H9 (cell line): ENCODE measurements at regions not wholly inside any gene's neighbourhood (a gene's known extent, or its start where the extent isn't known, plus 50 kb on each side); places are given as distances from the start of the nearest gene placed in this dataset.

Experiments
- DNase-seq: peaks from one replicate; pipeline ENCODE4 v3.0.0-alpha.2; 2017
- H2AFZ ChIP-seq: one replicate; pipeline ENCODE4 v1.6.1; 2013; ENCODE audit warnings: mild to moderate bottlenecking, low read length, control low read depth, moderate library complexity
- H2AK5ac ChIP-seq: 2 replicates; pipeline ENCODE4 v1.6.1; 2013; ENCODE audit warnings: low read length, control low read depth, mixed read lengths; ENCODE audit not compliant: insufficient read length
- H2BK120ac ChIP-seq: one replicate; pipeline ENCODE4 v1.6.1; 2013; ENCODE audit warnings: low read depth, mild to moderate bottlenecking, low read length, control low read depth, inconsistent platforms; ENCODE audit not compliant: poor library complexity, severe bottlenecking
- H2BK12ac ChIP-seq: 2 replicates; pipeline ENCODE4 v1.6.1; 2013; ENCODE audit warnings: low read length, control low read depth, mixed read lengths, low read depth; ENCODE audit not compliant: insufficient read length
- H2BK15ac ChIP-seq: 2 replicates; pipeline ENCODE4 v1.6.1; 2013; ENCODE audit warnings: low read depth, low read length, control low read depth
- H2BK20ac ChIP-seq: one replicate; pipeline ENCODE4 v1.6.1; 2013; ENCODE audit warnings: low read depth, mild to moderate bottlenecking, low read length, control low read depth, inconsistent platforms; ENCODE audit not compliant: poor library complexity, severe bottlenecking
- H2BK5ac ChIP-seq: 2 replicates; pipeline ENCODE4 v1.6.1; 2013; ENCODE audit warnings: low read length, control low read depth, mixed read lengths; ENCODE audit not compliant: insufficient read length
- H3K14ac ChIP-seq: 2 replicates; pipeline ENCODE4 v1.6.1; 2013; ENCODE audit warnings: low read length, control low read depth; ENCODE audit not compliant: insufficient read depth
- H3K18ac ChIP-seq: 2 replicates; pipeline ENCODE4 v1.6.1; 2013; ENCODE audit warnings: low read depth, mild to moderate bottlenecking, mixed read lengths, low read length, control low read depth; ENCODE audit not compliant: insufficient read length
- H3K23ac ChIP-seq: 2 replicates; pipeline ENCODE4 v1.6.1; 2013; ENCODE audit warnings: low read length, control low read depth, mixed read lengths, low read depth; ENCODE audit not compliant: insufficient read length
- H3K23me2 ChIP-seq: 2 replicates; pipeline ENCODE4 v1.6.1; 2013; ENCODE audit warnings: low read depth, mild to moderate bottlenecking, mixed read lengths, low read length, control low read depth; ENCODE audit not compliant: insufficient read length, poor library complexity, severe bottlenecking
- H3K27ac ChIP-seq: 2 replicates; pipeline ENCODE4 v1.5.1; 2013; ENCODE audit warnings: low read length, control low read depth, mixed read lengths, low read depth; ENCODE audit not compliant: insufficient read length
- H3K27me3 ChIP-seq: 2 replicates; pipeline ENCODE4 v1.6.1; 2013; ENCODE audit warnings: low read length, control low read depth, inconsistent platforms; ENCODE audit not compliant: insufficient read depth
- H3K4ac ChIP-seq: 2 replicates; pipeline ENCODE4 v1.6.1; 2013; ENCODE audit warnings: low read depth, mild to moderate bottlenecking, control low read depth, inconsistent platforms, low read length, moderate library complexity
- H3K4me1 ChIP-seq: 2 replicates; pipeline ENCODE4 v1.6.1; 2013; ENCODE audit warnings: low read length, control low read depth, inconsistent platforms; ENCODE audit not compliant: insufficient read depth
- H3K4me2 ChIP-seq: 2 replicates; pipeline ENCODE4 v1.6.1; 2013; ENCODE audit warnings: low read length, control low read depth, mixed read lengths; ENCODE audit not compliant: insufficient read length, insufficient read depth
- H3K56ac ChIP-seq: 2 replicates; pipeline ENCODE4 v1.6.1; 2013; ENCODE audit warnings: low read depth, mild to moderate bottlenecking, mixed read lengths, low read length, control low read depth; ENCODE audit not compliant: insufficient read length
- H3K79me1 ChIP-seq: 2 replicates; pipeline ENCODE4 v1.6.1; 2013; ENCODE audit warnings: low read depth, mild to moderate bottlenecking, moderate library complexity, low read length, control low read depth, inconsistent platforms; ENCODE audit not compliant: insufficient read depth, poor library complexity, severe bottlenecking
- H3K79me2 ChIP-seq: 2 replicates; pipeline ENCODE4 v1.6.1; 2013; ENCODE audit warnings: low read length, control low read depth, inconsistent platforms; ENCODE audit not compliant: insufficient read depth
- H3K9ac ChIP-seq: 2 replicates; pipeline ENCODE4 v1.6.1; 2013; ENCODE audit warnings: low read length, control low read depth, mixed read lengths; ENCODE audit not compliant: insufficient read length; ENCODE audit errors: extremely low read depth
- H3K9me3 ChIP-seq: one replicate; pipeline ENCODE4 v1.6.1; 2013; ENCODE audit warnings: low read depth, low read length, inconsistent platforms; ENCODE audit not compliant: control insufficient read depth
- H3T11ph ChIP-seq: one replicate; pipeline ENCODE4 v1.6.1; 2013; ENCODE audit warnings: mild to moderate bottlenecking, low read length, control low read depth, inconsistent platforms
- H4K20me1 ChIP-seq: one replicate; pipeline ENCODE4 v1.6.1; 2013; ENCODE audit not compliant: control insufficient read depth, insufficient read length, insufficient read depth
- H4K5ac ChIP-seq: 2 replicates; pipeline ENCODE4 v1.6.1; 2013; ENCODE audit warnings: low read depth, mild to moderate bottlenecking, mixed read lengths, low read length, control low read depth; ENCODE audit not compliant: insufficient read length
- H4K8ac ChIP-seq: replicated peaks from 2 replicates; pipeline ENCODE4 v1.6.1; 2013; ENCODE audit warnings: low read length, control low read depth, mixed read lengths, low read depth; ENCODE audit not compliant: insufficient read length
- H4K91ac ChIP-seq: 2 replicates; pipeline ENCODE4 v1.6.1; 2013; ENCODE audit warnings: low read depth, mild to moderate bottlenecking, moderate library complexity, mixed read lengths, low read length, control low read depth; ENCODE audit not compliant: insufficient read length
- H3K27ac Mint-ChIP-seq, 3 experiments: 2 replicates in 2 of 3; 3 replicates in 1 of 3; pipeline ENCODE4 v1.8.0; 2020 to 2021; ENCODE audit warnings: mixed read lengths in 3 of 3, mild to moderate bottlenecking in 1 of 3, moderate library complexity in 1 of 3
- H3K27me3 Mint-ChIP-seq: 2 replicates; pipeline ENCODE4 v1.8.0; 2021; ENCODE audit warnings: low read depth, mild to moderate bottlenecking, moderate library complexity, mixed read lengths
- H3K36me3 Mint-ChIP-seq, 3 experiments: 2 replicates in 2 of 3; 3 replicates in 1 of 3; pipeline ENCODE4 v1.8.0; 2020 to 2021; ENCODE audit warnings: low read depth in 3 of 3, mixed read lengths in 3 of 3; ENCODE audit not compliant: insufficient read depth in 1 of 3
- H3K4me1 Mint-ChIP-seq, 2 experiments: 2 replicates each; pipeline ENCODE4 v1.8.0; 2020; ENCODE audit warnings: mixed read lengths in 2 of 2
- H3K4me3 Mint-ChIP-seq, 2 experiments: 2 replicates in 1 of 2; 3 replicates in 1 of 2; pipeline ENCODE4 v1.8.0; 2020 to 2021; ENCODE audit warnings: mild to moderate bottlenecking in 2 of 2, mixed read lengths in 2 of 2, moderate library complexity in 1 of 2
- H3K9me3 Mint-ChIP-seq, 2 experiments: 2 replicates in 1 of 2; 3 replicates in 1 of 2; pipeline ENCODE4 v1.8.0; 2020; ENCODE audit warnings: mild to moderate bottlenecking in 2 of 2, mixed read lengths in 2 of 2, moderate library complexity in 1 of 2
- WGBS: extraction: QIAGEN DNeasy Blood & Tissue Kit; methylation state at CpG from one replicate; pipeline ENCODE4 v1.1.7; 2013; ENCODE audit warnings: missing lambda C conversion rate, low lambda C conversion rate, mixed read lengths; ENCODE audit not compliant: insufficient read length; ENCODE audit errors: extremely low coverage; 5-methylcytosine and 5-hydroxymethylcytosine counted together
- TF ChIP-seq, protein P1 (sequence below): fragments of 200-600 bp; sonication (generic); conservative IDR thresholded peaks from 3 replicates; pipeline ENCODE4 v1.8.0; 2021; ENCODE audit warnings: antibody characterized with exemption, mild to moderate bottlenecking

GRCh38 chr5:167773668-167774301 lies 517.7 kb upstream of the WWC1 start:
- H2BK12ac ChIP-seq = no peak overlapping the region
- WGBS = no CpG with 5 or more reads among the region's 5 CpGs
- no peak overlapping the region for H4K5ac ChIP-seq
- H2BK5ac ChIP-seq = no peak overlapping the region
- Mint-ChIP-seq H3K4me1 (peaks cover 0 to 4% of the 10 kb centered on the region in 2 experiments; a peak in 2 of 4 replicates), H3K9me3 (peaks cover 5 to 8% of the 10 kb centered on the region in 2 experiments; a peak in 3 of 5 replicates), H3K27ac (no peak overlapping the region), H3K4me3 (no peak overlapping the region), H3K36me3 (peaks cover 0 to 3% (median 0%) of the 10 kb centered on the region in 3 experiments; a peak in 1 of 7 replicates), H3K27me3 (no peaks in the 10 kb centered on the region)
- no peaks in the 10 kb centered on the region for H3K79me2 ChIP-seq
- no peak for DNase-seq
- H4K91ac ChIP-seq = no peak overlapping the region
- TF ChIP-seq, protein P1, sequence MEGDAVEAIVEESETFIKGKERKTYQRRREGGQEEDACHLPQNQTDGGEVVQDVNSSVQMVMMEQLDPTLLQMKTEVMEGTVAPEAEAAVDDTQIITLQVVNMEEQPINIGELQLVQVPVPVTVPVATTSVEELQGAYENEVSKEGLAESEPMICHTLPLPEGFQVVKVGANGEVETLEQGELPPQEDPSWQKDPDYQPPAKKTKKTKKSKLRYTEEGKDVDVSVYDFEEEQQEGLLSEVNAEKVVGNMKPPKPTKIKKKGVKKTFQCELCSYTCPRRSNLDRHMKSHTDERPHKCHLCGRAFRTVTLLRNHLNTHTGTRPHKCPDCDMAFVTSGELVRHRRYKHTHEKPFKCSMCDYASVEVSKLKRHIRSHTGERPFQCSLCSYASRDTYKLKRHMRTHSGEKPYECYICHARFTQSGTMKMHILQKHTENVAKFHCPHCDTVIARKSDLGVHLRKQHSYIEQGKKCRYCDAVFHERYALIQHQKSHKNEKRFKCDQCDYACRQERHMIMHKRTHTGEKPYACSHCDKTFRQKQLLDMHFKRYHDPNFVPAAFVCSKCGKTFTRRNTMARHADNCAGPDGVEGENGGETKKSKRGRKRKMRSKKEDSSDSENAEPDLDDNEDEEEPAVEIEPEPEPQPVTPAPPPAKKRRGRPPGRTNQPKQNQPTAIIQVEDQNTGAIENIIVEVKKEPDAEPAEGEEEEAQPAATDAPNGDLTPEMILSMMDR = no peak
- no peak overlapping the region for H4K8ac ChIP-seq
- H2AK5ac ChIP-seq = no peak overlapping the region
- no peak overlapping the region for H3K4me2 ChIP-seq
- no peak overlapping the region for H2BK15ac ChIP-seq
- H3K27me3 ChIP-seq = no peaks in the 10 kb centered on the region
- H2AFZ ChIP-seq = no peak overlapping the region
- H4K20me1 ChIP-seq = no peaks in the 10 kb centered on the region
- no peaks in the 10 kb centered on the region for H3K23me2 ChIP-seq
- H3T11ph ChIP-seq = no peak overlapping the region
- no peak overlapping the region for H3K56ac ChIP-seq
- H2BK20ac ChIP-seq = no peak overlapping the region
- no peaks in the 10 kb centered on the region for H3K79me1 ChIP-seq
- no peaks in the 10 kb centered on the region for H3K4me1 ChIP-seq
- H3K23ac ChIP-seq = no peak overlapping the region
- H2BK120ac ChIP-seq = no peak overlapping the region
- H3K18ac ChIP-seq = no peak overlapping the region
- no peaks in the 10 kb centered on the region for H3K9me3 ChIP-seq
- no peak overlapping the region for H3K27ac ChIP-seq
- H3K14ac ChIP-seq = no peak overlapping the region
- H3K4ac ChIP-seq = no peak overlapping the region
- no peak overlapping the region for H3K9ac ChIP-seq
